Aorta (tissue), 5 donors: ENCODE measurements at regions not wholly inside any gene's neighbourhood (a gene's known extent, or its start where the extent isn't known, plus 50 kb on each side); places are given as distances from the start of the nearest gene placed in this dataset.

ENCODE experiments used
- ATAC-seq: fragments of 200-7000 bp; cut with Tn5 transposase; one replicate; pipeline ENCODE4 v1.9.1; 2022; ENCODE audit warnings: moderate library complexity; ENCODE audit not compliant: low FRiP score
- DNase-seq, 2 donors: peaks; one replicate each; pipeline ENCODE4 v3.0.0-alpha.2; 2020
- H3K27ac ChIP-seq, 2 donors: one replicate each; pipeline ENCODE4 v1.5.1; 2013; ENCODE audit warnings: low read length in 2 of 2, mild to moderate bottlenecking in 2 of 2, moderate library complexity in 2 of 2, control low read depth in 1 of 2, inconsistent platforms in 1 of 2, low read depth in 1 of 2
- H3K27me3 ChIP-seq, 2 donors: one replicate each; pipeline ENCODE4 v1.6.1; 2013; ENCODE audit warnings: control low read depth in 1 of 2, low read length in 1 of 2, mild to moderate bottlenecking in 1 of 2, moderate library complexity in 1 of 2; ENCODE audit not compliant: insufficient read depth in 2 of 2, control insufficient read depth in 1 of 2
- H3K36me3 ChIP-seq, 2 donors: one replicate each; pipeline ENCODE4 v1.6.1; 2013; ENCODE audit warnings: control low read depth in 1 of 2, low read length in 1 of 2, mild to moderate bottlenecking in 1 of 2; ENCODE audit not compliant: insufficient read depth in 2 of 2, control insufficient read depth in 1 of 2
- H3K4me1 ChIP-seq, 2 donors: one replicate each; pipeline ENCODE4 v1.6.1; 2013; ENCODE audit warnings: low read length in 2 of 2, control low read depth in 1 of 2, mild to moderate bottlenecking in 1 of 2, moderate library complexity in 1 of 2; ENCODE audit not compliant: insufficient read depth in 2 of 2, control insufficient read depth in 1 of 2
- H3K4me3 ChIP-seq, 2 donors: one replicate each; pipeline ENCODE4 v1.5.1; 2013; ENCODE audit warnings: low read length in 2 of 2, control low read depth in 1 of 2, mild to moderate bottlenecking in 1 of 2
- H3K9me3 ChIP-seq: one replicate; pipeline ENCODE4 v1.6.1; 2013; ENCODE audit warnings: mild to moderate bottlenecking, low read length; ENCODE audit not compliant: control insufficient read depth
- WGBS, 2 donors: extraction: QIAGEN DNeasy Blood & Tissue Kit; methylation state at CpG; one replicate each; pipeline ENCODE4 v1.1.7; 2013; 5-methylcytosine and 5-hydroxymethylcytosine counted together
- intact Hi-C, 2 donors: fragments of 100-400 bp; cut with DNase I; formaldehyde crosslinking; loops; one replicate each; pipeline versions ENCODE4 v1.14.2 to v1.15.0; 2022
- donor health status: healthy with polysubstance abuse.
- donor health status: Bipolar disorder and iron deficiency.
- donor health status: DM: no; HTN: no; CAD: no.
- donor health status: DM: no; HTN: no; CAD: no.
- donor health status: DM: yes; HTN: yes; CAD: no.

DNA sequence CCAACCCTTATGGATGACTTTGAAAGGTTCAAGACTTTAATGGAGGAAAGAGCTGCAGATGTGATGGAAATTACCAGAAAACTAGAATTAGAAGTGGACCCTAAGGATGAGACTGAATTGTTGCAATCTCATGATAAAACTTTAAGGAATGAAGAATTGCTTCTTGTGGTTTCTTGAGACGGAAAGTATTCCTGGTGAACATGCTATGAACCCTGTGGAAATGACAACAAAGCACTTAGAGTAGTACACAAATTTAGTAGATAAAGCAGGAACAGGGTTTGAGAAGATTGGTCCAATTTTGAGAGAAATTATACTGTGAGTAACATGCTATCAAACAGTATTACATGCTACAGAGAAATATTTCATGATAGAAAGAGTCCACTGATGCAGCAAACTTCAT is 215.4 kb downstream of the OMA1 start:
- Histone ChIP-seq H3K9me3 (peaks cover 1% of the 10 kb centered on the region), H3K4me1 (no peaks in the 10 kb centered on the region), H3K36me3 (no peaks in the 10 kb centered on the region), H3K27me3 (no peaks in the 10 kb centered on the region), H3K4me3 (no peak overlapping the region), H3K27ac (no peak overlapping the region)
- 73 to 75% methylated on average over 1 of the region's 1 CpG for WGBS, 2 donors
- ATAC-seq (no peak), DNase-seq (no peak)
- intact Hi-C loops = no loop called here

DNA sequence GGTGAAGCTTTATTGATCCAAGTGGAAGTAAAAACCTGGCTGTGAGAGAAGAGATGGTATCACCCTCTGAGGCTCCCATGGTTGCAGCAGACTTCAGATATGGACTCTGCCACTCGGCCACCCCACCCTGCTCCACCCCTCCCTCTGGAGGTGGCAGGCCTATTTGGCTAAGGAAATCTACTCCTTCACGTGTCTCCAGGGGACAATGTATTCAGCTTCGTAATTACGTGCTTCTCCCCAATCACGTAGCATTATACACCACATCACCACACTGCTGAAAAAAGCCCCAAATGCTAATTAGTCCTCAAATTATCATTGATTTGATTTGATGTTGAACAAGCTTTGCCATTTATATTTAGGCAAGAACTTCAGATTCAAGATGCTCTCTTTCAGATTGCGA is 220.7 kb downstream of the OMA1 start:
- no peak for DNase-seq
- H3K27ac ChIP-seq = no peak overlapping the region
- ATAC-seq = no peak
- H3K4me3 ChIP-seq = no peak overlapping the region
- H3K9me3 ChIP-seq = peaks cover 4% of the 10 kb centered on the region
- no peaks in the 10 kb centered on the region for H3K27me3 ChIP-seq
- 36 to 53% methylated on average over 6 of the region's 6 CpGs for WGBS, 2 donors
- H3K4me1 ChIP-seq = no peaks in the 10 kb centered on the region
- no peaks in the 10 kb centered on the region for H3K36me3 ChIP-seq
- intact Hi-C loops = no loop called here

DNA sequence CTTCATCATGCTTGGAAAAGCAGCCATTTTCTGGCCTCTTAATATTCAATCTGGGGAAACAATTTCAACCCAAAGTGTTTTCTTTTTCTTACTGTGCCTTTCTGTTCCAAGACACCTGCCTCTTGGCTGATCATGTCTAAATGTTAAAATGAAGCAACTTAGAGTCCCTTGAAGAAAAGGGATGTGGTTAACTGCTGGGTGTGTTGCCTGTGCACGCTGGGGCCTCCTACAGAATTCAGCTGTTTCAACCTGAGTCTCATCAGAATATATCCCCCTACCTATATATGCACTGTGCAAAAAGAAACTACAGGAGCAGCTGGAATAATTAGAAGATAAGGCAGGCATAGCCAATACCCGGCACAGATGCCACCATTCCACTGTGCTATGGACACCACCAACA is 222.0 kb downstream of the OMA1 start:
- intact Hi-C loops = no loop called here
- Histone ChIP-seq H3K27ac (no peak overlapping the region), H3K9me3 (peaks cover 4% of the 10 kb centered on the region), H3K36me3 (no peaks in the 10 kb centered on the region), H3K4me3 (no peak overlapping the region), H3K27me3 (no peaks in the 10 kb centered on the region), H3K4me1 (no peaks in the 10 kb centered on the region)
- no peak for DNase-seq
- WGBS, 2 donors = 67 to 84% methylated on average over 2 of the region's 2 CpGs
- no peak for ATAC-seq

DNA sequence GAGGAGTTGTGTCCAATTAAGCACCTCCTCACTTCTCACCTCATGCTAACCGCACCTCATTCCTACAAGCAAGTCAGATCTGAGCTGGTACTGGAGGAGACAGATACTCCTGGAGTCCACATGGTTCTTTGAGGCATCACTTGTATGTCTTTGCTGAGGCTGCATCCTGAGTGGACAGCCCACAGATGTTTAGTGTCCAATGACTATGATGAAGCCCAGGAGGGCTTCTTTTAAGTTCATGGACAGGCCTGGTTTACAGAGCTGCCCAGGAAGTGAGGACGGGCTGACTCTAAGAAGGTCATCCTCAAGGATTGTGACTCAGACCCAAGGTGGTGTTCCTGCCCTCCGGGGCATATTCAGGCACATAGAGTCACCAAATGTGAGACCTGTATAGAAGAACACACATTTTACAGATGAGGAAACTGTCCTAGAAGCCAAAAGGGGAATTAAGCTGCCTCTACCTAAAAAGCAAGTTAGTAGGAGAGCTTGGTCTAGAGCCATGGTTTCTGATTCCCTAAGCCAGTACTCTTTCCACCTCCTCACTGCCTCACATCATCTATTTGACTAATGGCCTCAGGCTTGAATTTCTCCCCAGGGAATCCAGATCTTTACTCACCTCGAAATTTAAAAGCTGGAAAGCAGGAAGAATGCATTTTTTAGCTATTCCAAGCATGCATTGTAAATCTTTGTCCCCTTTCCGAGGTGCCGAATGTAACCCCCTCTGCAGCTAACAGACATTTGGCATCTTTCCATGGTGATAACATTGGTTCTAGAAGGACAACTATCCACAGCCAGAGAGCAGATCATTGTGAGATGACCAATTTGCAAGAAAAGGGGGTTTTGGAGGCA is 228.1 kb downstream of the OMA1 start:
- H3K4me3 ChIP-seq = no peak overlapping the region
- no peaks in the 10 kb centered on the region for H3K36me3 ChIP-seq
- no peaks in the 10 kb centered on the region for H3K27me3 ChIP-seq
- peaks cover 0 to 4% of the 10 kb centered on the region in 2 donors for H3K4me1 ChIP-seq
- peaks cover 1% of the 10 kb centered on the region for H3K9me3 ChIP-seq
- DNase-seq (no peak), ATAC-seq (no peak)
- intact Hi-C loops = no loop called here
- H3K27ac ChIP-seq = no peak overlapping the region
- WGBS, 2 donors = 37 to 44% methylated on average over 6 of the region's 6 CpGs

DNA sequence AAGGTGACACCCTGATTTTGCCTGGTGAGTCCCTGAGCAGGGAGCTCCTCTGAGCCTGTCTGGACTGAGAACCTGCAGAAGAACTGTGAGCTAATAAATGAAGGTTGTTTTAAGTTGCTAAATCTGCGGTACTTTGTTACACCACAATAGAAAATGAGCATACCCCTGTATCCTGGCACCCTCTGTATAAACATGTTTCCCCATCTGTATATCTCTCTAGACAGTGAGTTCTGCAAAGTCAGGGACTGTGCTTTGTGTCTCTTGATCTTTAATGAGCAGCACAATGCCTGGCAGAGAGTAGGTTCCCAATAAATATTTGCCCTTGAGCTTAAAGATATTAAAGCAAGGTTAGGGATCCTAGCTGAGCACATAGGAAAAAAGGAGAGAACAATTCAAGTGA is 228.8 kb downstream of the OMA1 start:
- Histone ChIP-seq H3K27ac (no peak overlapping the region), H3K9me3 (peaks cover 1% of the 10 kb centered on the region), H3K36me3 (no peaks in the 10 kb centered on the region), H3K27me3 (no peaks in the 10 kb centered on the region), H3K4me3 (no peak overlapping the region), H3K4me1 (peaks cover 0 to 4% of the 10 kb centered on the region in 2 donors)
- WGBS, 2 donors = 81 to 100% methylated on average over 1 of the region's 1 CpG
- no peak for ATAC-seq
- intact Hi-C loops = no loop called here
- DNase-seq = no peak

DNA sequence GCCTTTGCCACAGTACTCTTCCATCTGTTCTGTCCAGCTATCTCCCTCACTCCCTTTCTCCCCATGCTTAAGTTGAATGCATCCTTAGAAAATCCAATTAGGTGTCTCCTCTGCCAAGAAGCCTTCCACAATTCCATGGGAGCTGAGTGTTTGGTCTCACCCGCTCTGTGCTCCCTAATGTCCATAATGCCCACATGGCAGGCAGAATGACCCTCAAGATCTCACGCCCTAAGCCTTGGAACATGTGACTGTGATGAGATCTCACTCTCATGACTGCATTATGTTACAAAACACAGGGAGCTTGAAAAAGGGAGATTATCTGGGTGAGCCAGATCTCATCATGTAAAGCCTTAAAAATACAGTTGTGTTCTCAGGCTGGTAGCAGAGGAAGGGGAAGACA is 229.4 kb downstream of the OMA1 start:
- Histone ChIP-seq H3K27me3 (no peaks in the 10 kb centered on the region), H3K4me1 (peaks cover 0 to 4% of the 10 kb centered on the region in 2 donors), H3K9me3 (peaks cover 1% of the 10 kb centered on the region), H3K27ac (no peak overlapping the region), H3K36me3 (no peaks in the 10 kb centered on the region), H3K4me3 (no peak overlapping the region)
- no peak for ATAC-seq
- intact Hi-C loops = no loop called here
- DNase-seq = no peak
- 79 to 84% methylated on average over 2 of the region's 2 CpGs for WGBS, 2 donors

DNA sequence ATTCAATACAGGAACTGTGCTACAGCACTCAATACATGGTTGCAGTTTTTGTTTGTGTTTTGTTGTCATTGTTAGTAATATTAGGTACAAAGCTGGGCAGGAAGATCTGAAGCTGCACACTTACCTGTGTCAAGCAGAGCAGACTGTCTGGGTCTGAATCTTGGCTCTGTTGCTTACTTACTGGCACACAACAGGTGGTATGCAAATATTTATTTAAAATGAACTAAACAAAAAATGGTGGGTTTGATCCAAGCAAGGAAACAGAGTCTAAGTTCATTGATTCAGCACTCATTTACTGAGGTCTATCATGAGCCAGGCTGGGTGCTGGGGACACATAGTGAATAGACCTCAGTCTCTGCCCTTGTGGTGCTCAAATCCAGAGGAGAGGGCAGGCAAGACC is 230.4 kb downstream of the OMA1 start:
- Histone ChIP-seq H3K4me1 (peaks cover 0 to 4% of the 10 kb centered on the region in 2 donors), H3K27ac (no peak overlapping the region), H3K4me3 (no peak overlapping the region), H3K27me3 (no peaks in the 10 kb centered on the region), H3K36me3 (no peaks in the 10 kb centered on the region), H3K9me3 (peaks cover 1% of the 10 kb centered on the region)
- intact Hi-C loops = no loop called here
- DNase-seq (no peak), ATAC-seq (no peak)

DNA sequence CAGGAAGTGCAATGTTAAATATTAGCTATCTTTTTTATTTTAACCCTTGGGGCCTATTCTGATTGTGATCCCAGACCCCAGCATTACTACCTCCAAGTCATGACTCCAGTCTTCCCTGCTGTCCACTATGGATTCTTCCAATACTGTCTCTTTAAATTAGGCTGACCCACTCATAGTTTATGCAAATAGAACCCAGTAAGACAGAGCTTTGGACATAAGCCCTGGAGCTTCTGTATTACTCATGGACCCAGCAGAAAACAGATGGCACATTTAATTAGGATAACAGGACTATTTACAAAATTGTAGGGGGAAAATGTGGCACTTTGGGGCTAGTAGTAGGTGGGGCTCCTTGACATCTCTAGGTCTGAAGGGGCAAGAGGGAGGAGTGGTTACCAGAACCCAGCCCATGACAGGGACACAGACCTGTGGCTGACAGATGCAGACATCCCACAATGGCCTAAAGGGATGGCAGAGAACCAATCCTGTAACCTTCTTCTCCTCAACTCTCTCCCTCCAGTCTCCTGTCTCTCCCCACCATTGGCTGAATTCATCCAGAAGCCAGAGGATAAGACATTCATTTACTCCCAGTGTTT is 233.5 kb downstream of the OMA1 start:
- Histone ChIP-seq H3K4me1 (no peaks in the 10 kb centered on the region), H3K4me3 (no peak overlapping the region), H3K27me3 (no peaks in the 10 kb centered on the region), H3K36me3 (no peaks in the 10 kb centered on the region), H3K9me3 (no peaks in the 10 kb centered on the region), H3K27ac (no peak overlapping the region)
- intact Hi-C loops = no loop called here
- ATAC-seq (no peak), DNase-seq (no peak)

DNA sequence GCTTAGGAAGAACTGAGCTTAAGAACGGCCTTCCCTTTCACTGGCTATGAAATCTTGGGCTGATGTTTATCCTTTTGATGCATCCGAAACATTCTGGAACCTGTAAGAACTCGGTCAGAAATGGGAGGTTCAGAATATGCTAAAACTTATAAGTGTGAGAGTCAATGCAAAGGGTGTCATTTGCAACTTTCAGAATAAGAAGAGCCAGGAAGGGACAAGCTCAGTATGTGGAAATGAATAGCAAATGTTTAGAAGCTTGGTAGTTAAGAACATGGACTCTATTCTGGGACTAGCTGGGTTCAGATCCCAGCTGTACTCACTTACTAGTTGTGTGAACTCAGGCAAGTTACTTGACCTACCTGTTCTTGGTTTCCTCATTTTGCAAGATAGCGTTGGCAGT is 234.1 kb downstream of the OMA1 start:
- no peak for DNase-seq
- no peak for ATAC-seq
- H3K27ac ChIP-seq = no peak overlapping the region
- 74 to 75% methylated on average over 4 of the region's 4 CpGs for WGBS, 2 donors
- intact Hi-C loops = no loop called here
- H3K4me3 ChIP-seq = no peak overlapping the region
- H3K4me1 ChIP-seq = no peaks in the 10 kb centered on the region
- H3K36me3 ChIP-seq = no peaks in the 10 kb centered on the region
- no peaks in the 10 kb centered on the region for H3K9me3 ChIP-seq
- H3K27me3 ChIP-seq = no peaks in the 10 kb centered on the region
